Right ventricle myocardium superior (tissue), 1 donor: ENCODE measurements at regions not wholly inside any gene's neighbourhood (a gene's known extent, or its start where the extent isn't known, plus 50 kb on each side); places are given as distances from the start of the nearest gene placed in this dataset.
"Not testable (repeated sequence)": the region's sequence is repeated elsewhere in the genome, so short reads cannot be mapped to it uniquely, and the experiment has no call there.

Experiments used
- ATAC-seq: fragments of 200-7000 bp; cut with Tn5 transposase; one replicate; pipeline ENCODE4 v1.9.1; 2020; ENCODE audit warnings: mild to moderate bottlenecking; ENCODE audit not compliant: poor library complexity
- DNase-seq: peaks from one replicate; pipeline ENCODE4 v3.0.0-alpha.2; 2020
- intact Hi-C: fragments of 100-400 bp; cut with DNase I; formaldehyde crosslinking; loops from one replicate; pipeline ENCODE4 v1.11.2; 2022
- donor health status: DM: no; HTN: yes; CAD: no; lungs with severe emphysema.

DNA sequence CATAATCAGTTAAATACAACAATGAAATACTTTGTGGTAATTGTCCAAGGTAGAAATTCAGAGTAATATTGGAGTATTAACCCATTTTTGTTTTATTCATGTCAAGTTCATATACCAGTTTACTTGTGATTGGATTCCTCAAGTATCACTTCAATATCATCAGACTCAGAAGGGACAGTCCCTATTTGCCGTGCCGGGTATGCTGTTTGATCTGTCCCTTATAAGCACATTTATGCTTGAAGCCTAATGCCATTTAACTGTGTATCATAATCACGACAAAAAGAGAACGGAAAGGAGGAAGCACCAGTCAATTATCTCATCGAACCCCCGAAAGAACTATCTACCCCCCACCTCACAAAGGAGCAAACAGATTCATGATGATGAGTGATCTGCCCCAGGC, 171.0 kb upstream of the TBL1X start:
- DNase-seq (no peak), ATAC-seq (no peak)
- intact Hi-C loops: no loop called here

DNA sequence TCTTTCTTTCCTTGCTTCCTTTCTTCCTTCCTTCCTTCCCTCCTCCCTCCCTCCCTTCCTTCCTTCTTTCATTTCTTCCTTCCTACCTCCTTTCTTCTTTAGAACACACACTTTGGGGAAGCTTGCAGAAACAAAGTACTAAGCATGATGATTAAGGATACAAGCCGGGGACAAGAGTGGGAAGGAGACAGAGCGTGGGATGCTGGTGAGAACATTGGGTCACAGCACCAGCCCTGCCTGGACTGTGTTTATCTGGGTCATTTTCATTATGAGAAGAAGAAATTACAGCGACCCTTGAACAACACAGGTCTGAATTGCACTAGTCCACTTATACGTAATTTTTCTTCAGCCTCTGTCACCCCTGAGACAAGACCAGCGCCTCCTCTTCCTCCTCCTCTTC, 169.3 kb upstream of the TBL1X start:
- no peak for DNase-seq
- ATAC-seq: no peak
- intact Hi-C loops: no loop called here

DNA sequence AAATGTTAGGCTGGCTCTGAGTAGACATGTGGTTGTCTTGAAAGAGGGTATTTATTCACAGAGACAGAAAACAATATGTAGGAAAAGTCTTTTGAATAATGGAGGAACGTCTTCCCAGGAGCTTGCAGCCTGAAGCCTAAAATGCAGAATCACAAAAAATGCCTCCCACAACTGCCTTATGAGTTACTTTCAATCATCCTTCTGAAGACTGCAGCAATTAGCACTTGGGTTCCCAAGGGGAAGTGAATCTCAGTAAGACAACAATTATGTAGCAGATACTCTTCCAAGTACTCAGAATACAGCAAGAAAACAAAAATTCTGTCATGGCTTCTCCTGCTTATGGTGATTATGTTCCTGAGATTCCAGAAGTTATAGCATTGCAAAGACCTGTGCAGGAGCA, 166.6 kb upstream of the TBL1X start:
- DNase-seq (no peak), ATAC-seq (no peak)
- intact Hi-C loops: no loop called here

DNA sequence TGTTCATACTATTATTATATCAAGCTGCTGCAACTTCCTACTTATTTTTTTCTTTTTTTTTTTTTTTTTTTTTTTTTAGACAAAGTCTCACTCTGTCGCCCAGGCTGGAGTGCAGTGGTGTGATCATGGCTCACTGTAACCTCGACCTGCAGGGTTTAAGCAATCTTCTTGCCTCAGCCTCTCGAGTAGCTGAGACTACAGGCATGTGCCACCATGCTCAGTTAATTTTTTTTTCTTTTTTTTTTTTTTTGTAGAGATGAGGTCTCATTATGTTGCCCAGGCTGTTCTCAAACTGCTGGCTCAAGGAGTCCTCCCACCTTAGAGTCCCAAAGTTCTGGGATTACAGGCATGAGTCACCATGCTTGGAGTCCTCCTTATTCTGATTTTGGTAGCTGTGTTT, 165.2 kb upstream of the TBL1X start:
- intact Hi-C loops, ATAC-seq, DNase-seq: not testable (repeated sequence)

DNA sequence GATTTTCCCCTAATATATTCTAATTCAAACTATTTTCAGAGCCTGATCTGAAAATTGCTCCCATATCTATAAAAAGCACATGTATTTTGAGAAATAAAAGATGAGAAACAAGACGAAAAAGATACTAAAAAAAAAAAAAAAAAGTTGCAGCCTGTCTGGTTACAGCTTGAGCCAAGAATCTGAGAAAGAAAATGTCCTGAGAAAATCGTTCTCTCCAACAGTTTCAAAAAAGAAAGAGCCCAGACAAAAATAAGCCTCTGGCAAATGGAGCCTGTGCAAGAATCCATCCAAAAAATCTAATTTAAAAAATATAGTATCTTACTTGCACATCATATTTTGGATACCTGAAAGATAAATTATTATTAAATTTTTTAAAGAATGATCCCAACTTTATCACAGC, 163.0 kb upstream of the TBL1X start:
- intact Hi-C loops: no loop called here
- DNase-seq (no peak), ATAC-seq (no peak)

DNA sequence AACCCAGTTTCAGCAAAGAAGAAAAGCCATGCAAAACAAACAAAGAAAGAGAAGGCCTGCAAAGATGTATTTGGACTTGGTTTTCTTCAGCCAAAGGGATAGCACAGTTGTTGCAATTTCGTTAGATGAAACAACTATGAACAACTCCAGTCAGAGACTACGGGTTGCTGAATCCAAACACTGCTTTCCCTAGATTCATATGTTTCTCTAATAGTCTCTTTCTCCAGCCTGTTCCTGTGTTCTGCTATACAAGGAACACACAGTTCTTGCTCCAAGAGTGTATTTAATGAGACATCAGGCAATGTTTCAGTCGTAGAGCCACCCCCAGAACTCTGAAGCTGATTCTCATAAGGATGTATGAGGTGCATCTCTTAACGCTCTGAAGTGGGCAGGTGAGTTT, 162.5 kb upstream of the TBL1X start:
- intact Hi-C loops: no loop called here
- no peak for ATAC-seq
- DNase-seq: no peak

DNA sequence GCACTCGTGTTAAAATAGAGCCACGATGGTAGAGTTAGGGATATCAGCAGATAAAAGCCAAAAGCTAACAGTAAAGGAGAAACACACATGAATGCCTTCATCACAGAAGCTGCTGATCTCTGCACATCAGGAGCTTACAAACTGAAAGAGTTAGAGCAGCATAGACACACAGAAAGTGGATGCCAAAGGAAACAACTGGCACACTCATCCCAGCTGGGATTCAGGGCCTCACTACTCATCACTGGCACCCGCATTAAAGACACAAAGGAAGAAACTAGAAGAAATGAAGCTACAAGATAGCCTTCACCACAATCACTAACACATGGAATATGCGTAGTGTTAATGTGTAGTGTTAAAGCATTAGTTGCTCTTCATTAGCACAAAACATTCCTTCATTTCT, 156.4 kb upstream of the TBL1X start:
- no peak for ATAC-seq
- DNase-seq: no peak
- intact Hi-C loops: no loop called here

DNA sequence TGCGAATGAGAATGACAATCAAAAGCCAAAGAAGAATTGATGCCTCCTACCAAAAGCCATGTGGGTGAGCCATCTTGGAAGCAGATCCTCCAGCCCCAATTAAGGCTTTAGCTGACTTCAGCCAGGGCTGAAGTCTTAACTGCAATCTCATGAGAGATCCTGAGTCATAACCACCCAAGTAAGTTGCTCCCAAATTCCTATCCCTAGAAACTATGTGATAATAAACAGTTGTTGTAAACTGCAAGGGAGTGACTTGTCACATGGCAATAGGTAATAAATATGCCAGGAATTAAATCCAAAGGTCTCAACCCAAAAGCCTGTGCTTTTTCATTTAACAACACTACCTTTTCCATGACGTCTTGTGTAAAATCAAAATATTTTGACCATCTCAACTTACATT, 154.2 kb upstream of the TBL1X start:
- intact Hi-C loops: no loop called here
- no peak for DNase-seq
- no peak for ATAC-seq

DNA sequence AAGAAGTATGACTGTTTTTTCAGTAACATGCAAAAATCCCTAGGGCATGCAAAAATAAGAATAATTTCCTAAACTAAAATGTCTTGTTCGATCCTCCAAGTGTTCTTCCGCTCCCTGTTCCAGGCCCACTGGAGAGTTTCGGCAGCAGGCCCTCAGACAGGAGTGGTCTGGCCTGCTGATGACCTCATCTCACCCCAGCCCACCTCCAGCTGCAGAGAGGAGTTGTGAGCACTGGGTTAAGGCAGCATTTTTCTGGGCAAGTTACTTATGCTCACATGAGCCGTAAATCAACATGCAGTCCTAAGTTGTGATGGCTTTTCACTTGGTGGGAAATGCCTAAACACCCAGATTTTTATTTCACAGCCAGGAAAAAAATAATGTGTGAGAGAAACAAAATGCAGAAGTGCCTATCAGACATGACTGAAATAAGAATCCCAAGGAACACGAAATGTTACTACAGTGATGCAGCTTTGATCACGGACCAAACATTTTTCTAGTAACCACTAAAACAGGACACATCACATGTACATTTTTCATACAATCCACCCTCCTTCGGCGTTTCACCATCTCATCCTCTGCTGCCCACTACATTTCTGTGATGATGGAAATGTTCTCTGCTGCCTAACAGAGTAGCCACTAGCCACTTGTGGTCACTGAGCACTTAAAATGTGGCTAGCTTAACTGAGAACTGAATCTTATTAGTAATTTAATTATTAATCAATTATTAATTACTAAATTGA, 153.3 kb upstream of the TBL1X start:
- no peak for DNase-seq
- intact Hi-C loops: no loop called here
- no peak for ATAC-seq

DNA sequence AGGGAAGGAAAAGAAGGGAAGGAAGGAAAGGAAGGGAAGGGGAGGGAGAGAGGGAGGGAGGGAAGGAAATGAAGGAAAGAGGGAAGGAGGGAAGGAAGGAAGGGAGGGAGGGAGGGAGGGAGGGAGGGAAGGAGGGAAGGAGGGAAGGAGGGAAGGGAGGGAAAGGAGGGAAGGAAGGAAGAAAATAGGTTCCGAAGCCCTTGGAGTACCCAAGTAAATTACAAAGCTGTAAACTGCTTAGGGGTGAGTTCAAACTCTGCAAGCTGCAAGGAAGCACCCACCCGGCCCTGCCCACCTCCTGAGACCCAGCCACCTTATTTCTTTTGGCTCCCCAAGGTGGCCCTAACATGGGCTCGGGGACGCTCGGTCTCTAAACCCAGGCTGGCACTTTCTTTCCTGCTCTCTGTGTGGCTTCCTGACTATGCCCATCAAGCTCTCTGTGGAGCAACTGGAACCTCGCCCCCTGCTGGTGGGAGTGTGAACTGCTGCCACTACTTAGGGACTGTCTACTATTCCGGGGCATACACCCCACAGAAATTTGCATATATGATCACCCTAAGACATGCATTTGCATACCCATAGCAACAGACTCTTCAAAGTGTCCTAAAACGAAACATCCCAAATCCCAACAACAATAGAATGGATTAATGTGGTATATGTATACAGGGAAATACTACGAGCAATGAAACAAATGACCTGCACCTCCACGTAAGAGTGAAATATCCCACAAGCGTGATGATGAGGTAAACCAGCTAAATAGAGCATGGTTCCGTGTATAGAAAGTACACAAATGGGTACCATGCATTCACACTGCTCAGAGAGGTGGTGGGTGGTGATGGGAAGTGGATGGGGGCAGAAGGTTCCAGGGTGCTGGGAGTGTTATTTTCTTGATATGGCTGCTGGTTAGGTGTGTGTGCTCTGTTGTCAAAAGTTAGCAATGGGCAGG, 151.7 kb upstream of the TBL1X start:
- ATAC-seq (no peak), DNase-seq (peak; percentile 51)
- intact Hi-C loops: no loop called here

DNA sequence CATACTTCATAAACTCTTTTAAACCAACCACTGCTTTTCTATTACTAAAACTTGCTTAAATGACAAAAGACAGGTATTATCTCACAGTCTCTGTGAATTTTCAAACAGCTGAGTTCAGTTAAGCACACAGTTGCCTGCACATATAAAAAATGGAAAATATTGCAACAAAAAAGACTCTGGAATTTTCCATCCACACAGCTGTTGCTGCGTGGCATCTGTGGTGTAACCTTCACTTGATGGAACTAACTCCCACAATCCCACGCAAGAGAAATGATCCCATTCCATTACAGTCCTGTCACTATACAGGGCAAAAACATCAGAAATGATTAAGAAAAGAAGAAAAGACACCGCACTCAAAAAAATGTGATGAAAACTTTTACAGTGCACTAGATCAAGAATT, 149.8 kb upstream of the TBL1X start:
- DNase-seq: no peak
- ATAC-seq: no peak
- intact Hi-C loops: no loop called here

DNA sequence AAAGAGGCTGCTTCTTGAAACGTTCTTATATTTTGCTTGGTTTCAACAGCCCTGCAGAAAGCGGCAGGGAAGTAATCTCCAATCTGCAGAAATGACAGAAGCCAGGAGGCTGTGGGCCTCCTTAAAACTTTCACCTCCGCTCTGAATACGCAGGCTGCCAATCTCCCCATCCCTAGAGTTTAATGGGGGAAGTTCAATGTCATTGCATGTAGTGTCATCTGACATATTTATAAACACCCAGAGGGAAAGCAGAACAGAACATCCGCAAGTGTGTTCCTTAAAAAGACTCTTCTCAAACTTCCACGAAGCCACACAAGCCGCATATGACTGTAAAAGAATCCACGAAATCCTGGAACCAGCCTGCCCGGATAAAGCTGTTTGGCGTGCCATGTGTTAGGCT, 148.8 kb upstream of the TBL1X start:
- intact Hi-C loops: no loop called here
- DNase-seq (no peak), ATAC-seq (peak; percentile 52)

DNA sequence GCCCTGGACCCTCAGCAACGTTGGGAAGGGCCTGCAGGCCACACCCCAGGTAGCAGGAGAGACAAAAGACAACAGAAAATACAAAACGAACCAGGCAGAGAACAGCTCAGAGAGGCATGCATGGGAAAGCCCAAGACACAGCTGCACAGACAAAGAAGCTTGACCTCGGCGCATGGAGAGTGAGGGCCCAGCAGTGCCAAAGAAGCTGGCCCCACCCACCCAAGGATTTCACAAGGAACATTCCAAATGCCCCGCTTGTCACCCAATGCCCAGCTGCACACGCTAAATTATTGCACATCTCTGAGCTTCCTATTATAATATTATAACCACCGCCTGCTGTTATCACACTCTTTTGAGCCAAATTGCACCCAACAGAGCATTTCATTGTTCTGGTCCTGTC, 147.7 kb upstream of the TBL1X start:
- DNase-seq: peak; percentile 37
- no peak for ATAC-seq
- intact Hi-C loops: no loop called here

DNA sequence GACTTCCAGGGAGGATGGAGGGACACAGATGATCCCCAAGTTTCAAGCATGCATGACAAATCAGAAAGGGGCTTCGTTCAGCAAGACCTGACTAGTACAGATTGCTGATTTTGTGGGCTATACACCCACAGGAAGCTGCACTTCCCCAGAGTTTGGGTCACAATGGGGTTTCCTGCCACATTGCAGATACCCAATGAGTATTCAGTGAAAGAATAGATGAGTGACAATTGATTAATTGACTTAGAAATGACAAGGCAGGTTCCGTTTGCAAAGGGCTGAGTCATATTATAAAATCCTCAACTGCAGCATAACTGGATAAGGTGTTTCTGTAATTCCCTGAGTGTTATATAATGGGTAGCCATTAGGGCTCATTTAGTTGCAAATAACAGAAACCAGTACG, 146.6 kb upstream of the TBL1X start:
- DNase-seq (no peak), ATAC-seq (no peak)
- intact Hi-C loops: no loop called here

DNA sequence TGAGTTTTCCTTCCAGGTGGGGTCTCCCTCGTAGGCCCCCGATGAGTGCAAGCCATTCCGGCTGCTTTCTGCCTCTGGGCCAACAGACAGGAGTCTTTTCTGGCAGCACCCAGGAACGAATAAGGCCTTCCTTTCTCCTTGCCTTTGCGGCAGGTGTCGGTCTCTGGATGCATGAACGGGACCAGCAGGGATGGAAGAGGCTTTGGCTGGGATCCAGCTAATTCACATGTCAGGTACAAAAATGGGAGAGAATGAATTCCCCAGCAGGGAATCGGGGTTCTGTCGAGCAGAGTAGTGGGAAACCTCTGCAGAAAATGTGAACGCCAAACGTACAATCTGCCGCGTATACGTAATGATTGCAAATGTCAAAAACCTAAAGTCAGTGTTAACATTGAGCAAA, 146.1 kb upstream of the TBL1X start:
- intact Hi-C loops: no loop called here
- no peak for ATAC-seq
- DNase-seq: no peak

DNA sequence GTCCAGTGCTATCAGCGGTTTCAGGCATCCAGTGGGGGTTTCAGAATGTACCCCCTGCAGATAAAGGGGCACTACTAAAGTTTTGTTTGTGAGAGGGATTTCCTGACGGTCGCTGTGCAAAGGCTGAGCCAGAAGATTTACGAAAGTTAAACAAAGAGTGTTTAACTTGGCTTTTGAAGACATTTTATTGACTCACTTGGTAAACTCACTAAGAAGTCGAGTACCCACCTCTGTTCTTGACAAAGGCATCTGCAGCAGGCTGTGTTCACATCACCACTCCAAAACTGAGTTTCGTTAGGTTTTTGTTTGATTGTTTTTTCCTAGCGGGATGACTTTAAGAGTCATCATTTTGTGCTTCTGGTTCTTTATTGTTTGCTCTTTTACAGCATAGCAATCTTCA, 143.9 kb upstream of the TBL1X start:
- no peak for DNase-seq
- intact Hi-C loops: no loop called here
- no peak for ATAC-seq

DNA sequence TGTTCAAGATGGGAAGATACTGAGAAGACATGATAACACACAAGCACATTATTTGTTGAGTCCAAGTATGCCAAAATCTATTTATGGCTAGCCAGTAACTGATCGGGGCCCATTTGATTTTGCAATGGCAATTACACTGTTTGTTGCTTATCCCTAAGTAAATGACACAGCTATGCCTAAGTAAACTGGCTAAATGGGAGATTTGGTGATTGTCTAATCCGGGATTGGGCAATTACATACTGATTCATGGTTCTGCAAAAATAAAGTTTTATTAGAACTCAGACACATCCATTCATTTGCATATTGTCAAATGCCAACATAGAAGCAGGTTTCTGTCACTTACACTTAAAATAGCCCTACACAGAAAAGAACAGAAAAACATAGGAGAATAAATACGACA, 140.2 kb upstream of the TBL1X start:
- ATAC-seq: no peak
- DNase-seq: no peak
- intact Hi-C loops: no loop called here

DNA sequence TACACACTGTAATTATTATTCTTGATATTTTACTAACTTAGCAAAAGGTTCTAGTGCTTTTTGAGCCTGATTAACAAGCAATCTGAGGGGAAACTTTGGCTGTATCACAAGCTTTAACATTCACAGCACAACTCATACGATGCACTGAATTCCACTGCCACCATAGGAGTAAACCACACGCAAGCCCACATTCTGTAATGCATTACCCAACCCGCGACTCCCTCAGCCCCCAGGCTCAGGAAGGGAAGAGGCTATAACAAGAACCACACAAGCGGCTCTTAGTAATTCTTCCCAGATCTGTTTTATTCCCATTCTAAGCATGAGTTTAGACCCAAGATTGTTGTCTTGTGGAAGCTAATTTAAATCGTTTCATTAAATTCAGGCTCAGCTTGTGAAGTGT, 138.5 kb upstream of the TBL1X start:
- DNase-seq: no peak
- ATAC-seq: no peak
- intact Hi-C loops: no loop called here

DNA sequence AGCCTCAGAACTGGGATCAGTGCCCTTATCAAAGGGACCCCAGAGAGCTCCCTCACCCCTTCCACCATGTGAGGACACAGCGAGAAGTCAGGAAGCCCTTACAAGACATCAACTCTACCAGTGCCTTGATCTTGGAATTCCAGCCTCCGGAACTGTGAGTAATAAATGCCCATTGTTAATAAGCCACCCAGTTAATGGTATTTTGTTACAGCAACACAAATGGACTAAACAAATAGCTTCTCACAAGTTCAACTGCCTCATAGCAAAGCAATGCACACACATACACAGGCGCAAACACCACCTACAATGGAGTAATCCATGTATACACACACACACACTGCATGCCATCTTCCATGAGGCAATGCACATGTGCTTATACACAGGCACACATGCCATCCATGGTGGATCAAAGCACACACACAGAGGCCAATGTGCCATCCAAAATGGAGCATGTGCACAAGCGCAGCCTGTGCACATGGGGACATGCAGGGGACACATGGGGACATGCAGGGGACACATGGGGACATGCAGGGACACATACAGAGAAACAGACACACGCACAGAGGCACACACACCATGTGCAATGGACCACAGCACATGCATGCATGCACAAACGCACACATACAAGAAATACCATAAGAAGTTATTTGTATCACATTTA, 137.6 kb upstream of the TBL1X start:
- ATAC-seq (no peak), DNase-seq (no peak)
- intact Hi-C loops: no loop called here

DNA sequence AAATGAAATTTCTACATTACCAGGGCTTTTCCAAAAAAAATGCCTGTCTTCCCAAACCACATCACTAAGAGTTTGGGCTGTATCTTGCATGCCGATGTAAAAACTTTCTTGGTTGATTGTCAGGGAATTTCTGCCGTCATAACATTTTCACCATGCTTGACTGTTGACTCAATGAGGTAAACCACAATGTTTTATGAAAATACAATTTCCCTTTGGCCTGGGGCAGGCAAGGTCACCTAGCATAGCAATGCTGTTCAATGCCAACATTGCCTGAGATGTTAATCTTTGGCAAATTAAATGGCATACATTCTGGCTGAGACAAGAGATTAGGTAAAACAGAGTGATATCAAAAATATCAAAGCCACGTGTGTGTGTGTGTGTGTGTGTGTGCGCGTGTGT, 137.1 kb upstream of the TBL1X start:
- DNase-seq: no peak
- intact Hi-C loops: no loop called here
- ATAC-seq: no peak
